ENCODE measurements at regions not wholly inside any gene's neighbourhood (a gene's known extent, or its start where the extent isn't known, plus 50 kb on each side); places are given as distances from the start of the nearest gene placed in this dataset.

- Histone ChIP-seq H3K9ac (ENCODE audit: low read length) (no peak overlapping the region), H3K27ac (ENCODE audit: low read length) (no peak overlapping the region), H4K20me1 (ENCODE audit: insufficient read depth, low read length) (no peaks in the 10 kb centered on the region), H3K9me3 (ENCODE audit: insufficient read depth, low read length) (no peaks in the 10 kb centered on the region), H3K4me1 (ENCODE audit: low read length) (no peaks in the 10 kb centered on the region), H3K4me2 (ENCODE audit: low read length) (no peak overlapping the region), H2AFZ (ENCODE audit: low read depth, low read length) (no peak overlapping the region; the same call in 1 of the 2 replicates), H3K36me3 (replicated peaks; ENCODE audit: low read depth, low read length) (no peaks in the 10 kb centered on the region), H3K27me3 (ENCODE audit: low read depth, low read length) (no peaks in the 10 kb centered on the region), H3K4me3 (ENCODE audit: low read length) (no peak overlapping the region), H3K79me2 (ENCODE audit: low read length) (no peaks in the 10 kb centered on the region)
- TF ChIP-seq EZH2phosphoT487 (IDR thresholded peaks at IDR 0.05; ENCODE audit: low read depth) (no peak), CTCF (IDR thresholded peaks at IDR 0.05; ENCODE audit: low read depth, low read length) (no peak)
These were observed 1336.5 kb upstream of the SLC39A10 start for GRCh38 chr2:194320520-194320919.

DNA sequence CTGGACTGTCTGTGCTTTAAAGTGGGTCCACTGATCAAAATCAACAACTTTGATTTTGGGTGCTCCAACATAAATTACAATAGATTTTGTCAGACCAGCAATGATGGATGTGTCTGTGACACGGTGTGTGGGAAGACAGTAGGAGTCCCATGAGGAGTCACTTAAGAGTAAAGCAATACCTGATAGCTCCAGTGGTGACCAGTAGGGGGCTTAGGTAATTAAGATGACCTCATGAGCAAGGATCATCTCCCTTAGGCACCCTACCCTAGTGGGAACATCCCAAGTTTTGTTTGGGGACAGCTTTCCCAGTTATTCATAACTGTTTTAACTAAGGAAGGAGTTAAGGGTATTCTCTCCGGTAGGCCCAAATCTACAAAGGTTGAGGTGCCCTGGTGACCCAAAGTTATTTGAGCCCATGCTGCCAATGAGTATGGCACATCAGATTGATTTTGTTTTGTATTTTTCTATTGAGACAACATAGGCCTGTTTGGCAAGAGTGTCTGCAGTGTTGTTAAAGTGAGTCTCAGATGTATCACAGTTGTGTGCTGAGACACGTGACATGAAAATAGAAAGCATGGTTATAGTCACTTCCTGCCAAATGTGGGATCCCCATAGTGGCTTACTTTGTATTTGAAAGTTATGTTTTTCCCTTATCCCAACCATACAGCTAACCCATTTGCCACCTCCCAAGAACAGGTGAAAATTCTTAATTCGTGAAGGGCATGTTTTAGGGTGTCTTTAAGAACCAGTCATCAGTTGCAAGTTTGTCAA is 1337.6 kb upstream of the SLC39A10 start:
- TF ChIP-seq EZH2phosphoT487 (IDR thresholded peaks at IDR 0.05; ENCODE audit: low read depth) (no peak), CTCF (IDR thresholded peaks at IDR 0.05; ENCODE audit: low read depth, low read length) (peak; percentile 27)
- Histone ChIP-seq H2AFZ (ENCODE audit: low read depth, low read length) (no peak overlapping the region), H3K79me2 (ENCODE audit: low read length) (no peaks in the 10 kb centered on the region), H3K27ac (ENCODE audit: low read length) (no peak overlapping the region), H3K36me3 (replicated peaks; ENCODE audit: low read depth, low read length) (no peaks in the 10 kb centered on the region), H3K4me2 (ENCODE audit: low read length) (no peak overlapping the region), H3K4me3 (ENCODE audit: low read length) (no peak overlapping the region), H3K9me3 (ENCODE audit: insufficient read depth, low read length) (no peaks in the 10 kb centered on the region), H3K27me3 (ENCODE audit: low read depth, low read length) (no peaks in the 10 kb centered on the region), H3K9ac (ENCODE audit: low read length) (no peak overlapping the region), H4K20me1 (ENCODE audit: insufficient read depth, low read length) (no peaks in the 10 kb centered on the region), H3K4me1 (ENCODE audit: low read length) (no peaks in the 10 kb centered on the region)

DNA sequence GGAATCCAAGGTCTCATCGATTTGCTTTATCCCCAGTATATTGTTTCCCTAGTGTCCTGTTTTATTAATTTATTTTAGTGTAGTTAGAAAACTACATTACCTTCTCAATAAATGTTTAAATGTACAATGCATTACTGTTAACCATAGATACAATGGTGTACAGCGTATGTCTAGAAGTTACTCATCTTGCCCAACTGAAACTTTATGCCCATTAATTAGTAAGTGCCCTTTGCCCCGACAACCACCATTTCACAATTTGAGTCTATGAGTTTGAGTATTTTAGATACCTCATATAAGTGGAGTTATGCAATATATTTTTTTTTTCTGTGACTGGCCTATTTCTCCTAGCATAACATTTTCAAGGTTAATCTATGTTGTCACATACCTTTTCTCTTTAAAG is 1343.0 kb upstream of the SLC39A10 start:
- TF ChIP-seq EZH2phosphoT487 (IDR thresholded peaks at IDR 0.05; ENCODE audit: low read depth) = no peak
- TF ChIP-seq CTCF (IDR thresholded peaks at IDR 0.05; ENCODE audit: low read depth, low read length) = no peak
- Histone ChIP-seq H3K9me3 (ENCODE audit: insufficient read depth, low read length) (no peaks in the 10 kb centered on the region), H2AFZ (ENCODE audit: low read depth, low read length) (no peak overlapping the region), H4K20me1 (ENCODE audit: insufficient read depth, low read length) (no peaks in the 10 kb centered on the region), H3K36me3 (replicated peaks; ENCODE audit: low read depth, low read length) (no peaks in the 10 kb centered on the region), H3K4me2 (ENCODE audit: low read length) (no peak overlapping the region), H3K27me3 (ENCODE audit: low read depth, low read length) (no peaks in the 10 kb centered on the region), H3K4me1 (ENCODE audit: low read length) (no peaks in the 10 kb centered on the region), H3K27ac (ENCODE audit: low read length) (no peak overlapping the region), H3K79me2 (ENCODE audit: low read length) (no peaks in the 10 kb centered on the region), H3K9ac (ENCODE audit: low read length) (no peak overlapping the region), H3K4me3 (ENCODE audit: low read length) (no peak overlapping the region)

DNA sequence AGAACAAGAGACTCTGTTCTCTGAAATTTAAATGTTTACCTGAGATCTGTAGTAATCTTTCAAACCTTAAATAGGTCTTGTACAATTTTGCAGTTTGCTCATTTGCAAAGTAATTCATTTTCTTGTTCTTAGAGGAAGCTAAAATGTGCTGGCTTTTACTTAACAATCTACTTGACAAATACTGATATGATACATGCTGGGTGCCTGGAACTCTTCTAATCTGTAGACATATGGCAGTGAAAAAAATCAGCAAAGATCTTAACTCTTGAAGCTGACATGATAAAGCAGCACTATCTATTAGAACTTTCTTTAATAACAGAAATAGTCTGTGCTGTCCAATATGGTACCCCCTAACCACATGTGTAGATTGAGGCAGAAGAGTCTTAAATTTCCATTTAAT is 1352.8 kb upstream of the SLC39A10 start:
- H4K20me1 ChIP-seq (ENCODE audit: insufficient read depth, low read length) = no peaks in the 10 kb centered on the region
- H3K4me3 ChIP-seq (ENCODE audit: low read length) = no peak overlapping the region
- no peak overlapping the region for H3K27ac ChIP-seq (ENCODE audit: low read length)
- no peaks in the 10 kb centered on the region for H3K9me3 ChIP-seq (ENCODE audit: insufficient read depth, low read length)
- TF ChIP-seq EZH2phosphoT487 (IDR thresholded peaks at IDR 0.05; ENCODE audit: low read depth) = no peak
- no peak for TF ChIP-seq CTCF (IDR thresholded peaks at IDR 0.05; ENCODE audit: low read depth, low read length)
- no peak overlapping the region for H2AFZ ChIP-seq (ENCODE audit: low read depth, low read length)
- no peak overlapping the region for H3K9ac ChIP-seq (ENCODE audit: low read length)
- no peaks in the 10 kb centered on the region for H3K79me2 ChIP-seq (ENCODE audit: low read length)
- no peaks in the 10 kb centered on the region for H3K36me3 ChIP-seq (replicated peaks; ENCODE audit: low read depth, low read length)
- H3K4me1 ChIP-seq (ENCODE audit: low read length) = no peaks in the 10 kb centered on the region
- H3K4me2 ChIP-seq (ENCODE audit: low read length) = no peak overlapping the region
- H3K27me3 ChIP-seq (ENCODE audit: low read depth, low read length) = no peaks in the 10 kb centered on the region
